ENCODE measurements at regions not wholly inside any gene's neighbourhood (a gene's known extent, or its start where the extent isn't known, plus 50 kb on each side); places are given as distances from the start of the nearest gene placed in this dataset.

- Histone ChIP-seq H3K9me3 (ENCODE audit: control insufficient read depth, insufficient read depth, low read depth, low read length) (no peaks in the 10 kb centered on the region), H3K4me1 (ENCODE audit: control insufficient read depth, insufficient read depth, low read length) (no peaks in the 10 kb centered on the region), H3K4me3 (ENCODE audit: low read depth, low read length) (no peak overlapping the region), H3K36me3 (ENCODE audit: control insufficient read depth in 2 of 2, insufficient read depth in 1 of 2, low read length in 2 of 2) (no peaks in the 10 kb centered on the region), H3K27ac (ENCODE audit: extremely low read depth, low read depth, low read length) (no peak overlapping the region)
- POLR2A ChIA-PET = no interaction called here
- CTCF ChIA-PET = interaction anchor here (0.6 kb wide), 1 partner anchor 16 kb away, joined by 3 read pairs; no protein-coding TSS in a partner anchor
- TF ChIP-seq ZNF558 (tag by site-specific recombination; IDR thresholded peaks at IDR 0.05) = no peak
- no peak for TF ChIP-seq ZNF560 (tag by site-specific recombination; IDR thresholded peaks at IDR 0.05; ENCODE audit: borderline replicate concordance)
- no peak for TF ChIP-seq ZNF140 (tag by site-specific recombination; IDR thresholded peaks at IDR 0.05)
- no peak for TF ChIP-seq ZNF629 (tag by site-specific recombination; IDR thresholded peaks at IDR 0.05)
- no peak for TF ChIP-seq ATF2 (tag by site-specific recombination; IDR thresholded peaks at IDR 0.05; ENCODE audit: low read depth)
- TF ChIP-seq ZFP3 (tag by site-specific recombination; IDR thresholded peaks at IDR 0.05; ENCODE audit: low read depth) = no peak
- no peak for TF ChIP-seq ZNF501 (tag by site-specific recombination; IDR thresholded peaks at IDR 0.05)
- no peak for TF ChIP-seq ZNF518A (tag by site-specific recombination; conservative IDR thresholded peaks at IDR 0.05; ENCODE audit: low read depth)
- TF ChIP-seq ZNF175 (tag by site-specific recombination; IDR thresholded peaks at IDR 0.05) = no peak
- no peak for TF ChIP-seq ZNF155 (tag by site-specific recombination; IDR thresholded peaks at IDR 0.05)
Measured at GRCh38 chr2:8388781-8389180, 293.1 kb upstream of the ID2 start.

- no peak for TF ChIP-seq KLF10 (tag by site-specific recombination; IDR thresholded peaks at IDR 0.05)
- TF ChIP-seq MZF1 (tag by site-specific recombination; IDR thresholded peaks at IDR 0.05; ENCODE audit: borderline replicate concordance) = no peak
- TF ChIP-seq ZNF266 (tag by site-specific recombination; IDR thresholded peaks at IDR 0.05; ENCODE audit: low read depth) = no peak
- TF ChIP-seq ZFP3 (tag by site-specific recombination; IDR thresholded peaks at IDR 0.05; ENCODE audit: low read depth) = no peak
- TF ChIP-seq MYNN (tag by site-specific recombination; IDR thresholded peaks at IDR 0.05; ENCODE audit: borderline replicate concordance) = no peak
- TF ChIP-seq ZNF768 (tag by site-specific recombination; IDR thresholded peaks at IDR 0.05) = no peak
- TF ChIP-seq ZNF549 (tag by site-specific recombination; IDR thresholded peaks at IDR 0.05) = no peak
- TF ChIP-seq ATF2 (tag by site-specific recombination; IDR thresholded peaks at IDR 0.05; ENCODE audit: low read depth) = no peak
- no peak for TF ChIP-seq ZNF670 (tag by site-specific recombination; IDR thresholded peaks at IDR 0.05; ENCODE audit: low read depth)
- Histone ChIP-seq H3K4me3 (ENCODE audit: low read depth, low read length) (no peak overlapping the region), H3K36me3 (ENCODE audit: control insufficient read depth in 2 of 2, insufficient read depth in 1 of 2, low read length in 2 of 2) (no peaks in the 10 kb centered on the region), H3K4me1 (ENCODE audit: control insufficient read depth, insufficient read depth, low read length) (no peaks in the 10 kb centered on the region), H3K27ac (ENCODE audit: extremely low read depth, low read depth, low read length) (no peak overlapping the region), H3K9me3 (ENCODE audit: control insufficient read depth, insufficient read depth, low read depth, low read length) (no peaks in the 10 kb centered on the region)
- CTCF ChIA-PET = no interaction called here
- POLR2A ChIA-PET = no interaction called here
Measured at GRCh38 chr2:8389431-8390108, 292.3 kb upstream of the ID2 start.
